Neural cell (in vitro differentiated cells): ENCODE measurements at regions not wholly inside any gene's neighbourhood (a gene's known extent, or its start where the extent isn't known, plus 50 kb on each side); places are given as distances from the start of the nearest gene placed in this dataset.

Experiments used
- H2AFZ ChIP-seq: fragments of 200-600, 300-800 bp; sonication (generic), shearing (Covaris generic); 2 replicates; pipeline ENCODE4 v1.6.0; 2014; ENCODE audit warnings: low read depth, mild to moderate bottlenecking, antibody characterized with exemption, low read length, moderate library complexity
- H3F3A ChIP-seq: fragments of 200-600 bp; shearing (Covaris generic); 2 replicates; pipeline ENCODE4 v1.6.1; 2016; ENCODE audit warnings: mild to moderate bottlenecking, moderate library complexity, mixed read lengths, antibody characterized with exemption, low read length; ENCODE audit not compliant: insufficient read depth, poor library complexity, severe bottlenecking
- H3K27ac ChIP-seq: fragments of 200-600, 300-800 bp; sonication (generic), shearing (Covaris generic); 2 replicates; pipeline ENCODE4 v1.5.1; 2014; ENCODE audit warnings: mild to moderate bottlenecking, low read length, moderate library complexity
- H3K27me3 ChIP-seq: fragments of 300-800, 200-600 bp; sonication (generic), shearing (Covaris generic); 2 replicates; pipeline ENCODE4 v1.6.0; 2014; ENCODE audit warnings: mild to moderate bottlenecking, low read depth, low read length, moderate library complexity; ENCODE audit not compliant: insufficient read depth
- H3K36me3 ChIP-seq: fragments of 300-800, 200-600 bp; sonication (generic), shearing (Covaris generic); 2 replicates; pipeline ENCODE4 v1.5.1; 2014; ENCODE audit warnings: mild to moderate bottlenecking, antibody characterized with exemption, low read length, moderate library complexity; ENCODE audit not compliant: insufficient read depth
- H3K4me2 ChIP-seq: fragments of 300-800, 200-600 bp; sonication (generic), shearing (Covaris generic); 2 replicates; pipeline ENCODE4 v1.6.0; 2014; ENCODE audit warnings: mild to moderate bottlenecking, low read length
- H3K4me3 ChIP-seq: fragments of 300-800, 200-600 bp; sonication (generic), shearing (Covaris generic); 2 replicates; pipeline ENCODE4 v1.5.1; 2014; ENCODE audit warnings: mild to moderate bottlenecking, low read length, moderate library complexity
- H3K79me2 ChIP-seq: fragments of 200-600 bp; shearing (Covaris generic); replicated peaks from 2 replicates; pipeline ENCODE4 v1.6.0; 2014; ENCODE audit warnings: mild to moderate bottlenecking, low read length, moderate library complexity; ENCODE audit not compliant: insufficient read depth
- H3K9ac ChIP-seq: fragments of 300-800, 200-600 bp; sonication (generic), shearing (Covaris generic); 2 replicates; pipeline ENCODE4 v1.6.1; 2016; ENCODE audit warnings: mild to moderate bottlenecking, low read length, mixed read lengths
- H3K9me2 ChIP-seq: fragments of 200-600 bp; shearing (Covaris generic); 2 replicates; pipeline ENCODE4 v1.6.1; 2016; ENCODE audit warnings: mild to moderate bottlenecking, low read length, mixed read lengths; ENCODE audit not compliant: insufficient read depth
- H3K9me3 ChIP-seq: fragments of 200-600, 300-800 bp; sonication (generic), shearing (Covaris generic); 2 replicates; pipeline ENCODE4 v1.6.1; 2016; ENCODE audit warnings: mild to moderate bottlenecking, mixed run types, low read length, moderate library complexity, mixed read lengths
- H4K20me1 ChIP-seq: fragments of 200-600 bp; shearing (Covaris generic); 2 replicates; pipeline ENCODE4 v1.6.1; 2016; ENCODE audit warnings: mild to moderate bottlenecking, mixed run types; ENCODE audit not compliant: insufficient read depth
- CTCF ChIP-seq: fragments of 450-650 bp; IDR thresholded peaks from 2 replicates; pipeline ENCODE4 v1.5.1; 2014; ENCODE audit warnings: antibody characterized with exemption, mild to moderate bottlenecking, moderate library complexity; ENCODE audit not compliant: poor library complexity, severe bottlenecking
- EP300 ChIP-seq: fragments of 450-650 bp; conservative IDR thresholded peaks from 2 replicates; pipeline ENCODE4 v1.6.1; 2014; ENCODE audit warnings: antibody characterized with exemption, mild to moderate bottlenecking, moderate library complexity; ENCODE audit not compliant: poor library complexity, severe bottlenecking
- EZH2 ChIP-seq: fragments of 200-600, 300-800 bp; shearing (Covaris generic), sonication (generic); IDR thresholded peaks from 2 replicates; pipeline ENCODE4 v1.6.1; 2014; ENCODE audit warnings: antibody characterized with exemption, low read length, borderline replicate concordance, mild to moderate bottlenecking; ENCODE audit not compliant: insufficient read depth, poor library complexity, severe bottlenecking
- MXI1 ChIP-seq: fragments of 450-650 bp; conservative IDR thresholded peaks from 2 replicates; pipeline ENCODE4 v1.6.1; 2014; ENCODE audit warnings: antibody characterized with exemption, mild to moderate bottlenecking; ENCODE audit not compliant: poor library complexity, severe bottlenecking
- POLR2AphosphoS5 ChIP-seq: IDR thresholded peaks from 2 replicates; pipeline ENCODE4 v1.6.1; 2012
- RAD21 ChIP-seq: fragments of 450-650 bp; conservative IDR thresholded peaks from 2 replicates; pipeline ENCODE4 v1.6.1; 2014; ENCODE audit warnings: antibody characterized with exemption, mild to moderate bottlenecking, moderate library complexity
- REST ChIP-seq: IDR thresholded peaks from 2 replicates; pipeline ENCODE4 v1.6.1; 2012; ENCODE audit warnings: borderline replicate concordance
- SMC3 ChIP-seq: fragments of 450-650 bp; conservative IDR thresholded peaks from 2 replicates; pipeline ENCODE4 v1.6.1; 2014; ENCODE audit warnings: antibody characterized with exemption, mild to moderate bottlenecking, moderate library complexity; ENCODE audit not compliant: poor library complexity
- TAF1 ChIP-seq: IDR thresholded peaks from 2 replicates; pipeline ENCODE4 v1.6.1; 2012; ENCODE audit warnings: low read depth

- H3K36me3 ChIP-seq = no peaks in the 10 kb centered on the region
- no peak overlapping the region for H3K27ac ChIP-seq
- H4K20me1 ChIP-seq = no peaks in the 10 kb centered on the region
- H2AFZ ChIP-seq = no peak overlapping the region
- no peaks in the 10 kb centered on the region for H3F3A ChIP-seq
- H3K4me3 ChIP-seq = no peak overlapping the region
- H3K9ac ChIP-seq = no peak overlapping the region
- H3K27me3 ChIP-seq = no peaks in the 10 kb centered on the region
- H3K79me2 ChIP-seq = no peaks in the 10 kb centered on the region
- H3K9me3 ChIP-seq = no peaks in the 10 kb centered on the region
- no peak overlapping the region for H3K4me2 ChIP-seq
- H3K9me2 ChIP-seq = no peaks in the 10 kb centered on the region
- TF ChIP-seq EP300 (no peak), POLR2AphosphoS5 (no peak), RAD21 (no peak), MXI1 (no peak), REST (no peak), EZH2 (no peak), CTCF (no peak), SMC3 (no peak), TAF1 (no peak)
These were observed 244.9 kb downstream of the TRIM36 start for GRCh38 chr5:114924769-114925168.

- Histone ChIP-seq H3K9me2 (no peaks in the 10 kb centered on the region), H3K4me2 (no peak overlapping the region), H3K9me3 (no peaks in the 10 kb centered on the region), H2AFZ (no peak overlapping the region), H3K79me2 (no peaks in the 10 kb centered on the region), H3K4me3 (no peak overlapping the region), H3K27ac (no peak overlapping the region), H3K9ac (no peak overlapping the region), H3F3A (no peaks in the 10 kb centered on the region), H3K36me3 (no peaks in the 10 kb centered on the region), H4K20me1 (no peaks in the 10 kb centered on the region), H3K27me3 (no peaks in the 10 kb centered on the region)
- TF ChIP-seq TAF1 (no peak), CTCF (no peak), EZH2 (no peak)
These were observed 257.4 kb downstream of the TRIM36 start for GRCh38 chr5:114912189-114912920.
